Psoas muscle (tissue), 7 donors: ENCODE measurements at regions not wholly inside any gene's neighbourhood (a gene's known extent, or its start where the extent isn't known, plus 50 kb on each side); places are given as distances from the start of the nearest gene placed in this dataset.
"Not testable (repeated sequence)": the region's sequence is repeated elsewhere in the genome, so short reads cannot be mapped to it uniquely, and the experiment has no call there.

ENCODE experiments used
- ATAC-seq, 4 donors: fragments of 200-7000 bp; cut with Tn5 transposase; one replicate each; pipeline ENCODE4 v1.9.1; 2020; ENCODE audit warnings: moderate library complexity in 3 of 4, mild to moderate bottlenecking in 2 of 4
- DNase-seq, 2 donors: peaks; one replicate each; pipeline ENCODE4 v3.0.0-alpha.2; 2020
- H3K27ac ChIP-seq: fragments of 200-600 bp; one replicate; pipeline ENCODE4 v1.8.0; 2022
- H3K27me3 ChIP-seq, 3 donors: fragments of 200-600 bp in 1 of 3; one replicate each; pipeline versions ENCODE4 v1.6.1 to v1.8.0; 2013 to 2022; ENCODE audit warnings: low read length in 2 of 3, mild to moderate bottlenecking in 2 of 3, moderate library complexity in 1 of 3; ENCODE audit not compliant: insufficient read depth in 3 of 3
- H3K36me3 ChIP-seq, 2 donors: fragments of 200-600 bp in 1 of 2; one replicate each; pipeline versions ENCODE4 v1.6.1 to v1.8.0; 2013 to 2022; ENCODE audit warnings: low read depth in 1 of 2, mild to moderate bottlenecking in 1 of 2, moderate library complexity in 1 of 2; ENCODE audit not compliant: insufficient read depth in 1 of 2
- H3K4me1 ChIP-seq: fragments of 200-600 bp; one replicate; pipeline ENCODE4 v1.8.0; 2022
- H3K4me3 ChIP-seq: fragments of 200-600 bp; one replicate; pipeline ENCODE4 v1.8.0; 2022; ENCODE audit warnings: mild to moderate bottlenecking
- H3K9me3 ChIP-seq: fragments of 200-600 bp; one replicate; pipeline ENCODE4 v1.8.0; 2022
- WGBS, 3 donors: extraction: QIAGEN DNeasy Blood & Tissue Kit; methylation state at CpG; one replicate each; pipeline versions ENCODE4 v1.1.6 to v1.1.7; 2013; 5-methylcytosine and 5-hydroxymethylcytosine counted together
- intact Hi-C, 2 donors: fragments of 100-400 bp; cut with DNase I; formaldehyde crosslinking; loops; one replicate each; pipeline versions ENCODE4 v1.11.0 to v1.14.2; 2022
- TF ChIP-seq, protein P1 (sequence below): fragments of 200-600 bp; IDR thresholded peaks from one replicate; pipeline ENCODE4 v1.8.0; 2022; ENCODE audit warnings: antibody characterized with exemption
- donor health status: healthy with polysubstance abuse.
- donor health status: DM: no; HTN: no; CAD: no; lungs with moderate emphysema.
- donor health status: Bipolar disorder and iron deficiency.
- donor health status: healthy.
- donor health status: DM: yes; HTN: yes; CAD: no.
- donor health status: DM: no; HTN: no; CAD: no.
- donor health status: DM: yes; HTN: yes; CAD: no.

GRCh38 chr21:5117666-5118295 is 5403.6 kb upstream of the TPTE start:
- WGBS, 3 donors: 54 to 94% methylated on average over 2 to 10 of the region's 17 CpGs; no CpG with 5 or more reads in 1 of the 3 donors
- H3K9me3 ChIP-seq, intact Hi-C loops, H3K27ac ChIP-seq, H3K4me3 ChIP-seq, H3K4me1 ChIP-seq, H3K27me3 ChIP-seq, H3K36me3 ChIP-seq: not testable (repeated sequence)
- ATAC-seq (peak in 3 of 4 donors; percentile 12 to 18 (median 16)), DNase-seq (peak; percentile 6 to 51)

GRCh38 chr21:5118296-5118679 is 5403.1 kb upstream of the TPTE start:
- H3K27ac ChIP-seq, H3K4me3 ChIP-seq, H3K4me1 ChIP-seq, ATAC-seq, intact Hi-C loops, H3K9me3 ChIP-seq, H3K36me3 ChIP-seq, H3K27me3 ChIP-seq: not testable (repeated sequence)
- DNase-seq: peak in 1 of 2 donors; percentile 33
- WGBS, 3 donors: 65 to 75% methylated on average over 2 to 4 of the region's 17 CpGs; no CpG with 5 or more reads in 1 of the 3 donors

- DNase-seq: peak; percentile 7 to 54
- H3K4me3 ChIP-seq, H3K27ac ChIP-seq, ATAC-seq, H3K36me3 ChIP-seq, intact Hi-C loops, H3K4me1 ChIP-seq, H3K9me3 ChIP-seq, H3K27me3 ChIP-seq: not testable (repeated sequence)
- WGBS, 3 donors: 94 to 96% methylated on average over 5 of the region's 8 CpGs; no CpG with 5 or more reads in 1 of the 3 donors
These were observed 5402.2 kb upstream of the TPTE start for GRCh38 chr21:5119179-5119578.

GRCh38 chr21:5121399-5121798 is 5400.0 kb upstream of the TPTE start:
- H3K36me3 ChIP-seq, H3K4me1 ChIP-seq, H3K4me3 ChIP-seq, H3K27me3 ChIP-seq, H3K9me3 ChIP-seq, intact Hi-C loops: not testable (repeated sequence)
- 0 to 36% (median 24%) methylated on average over 1 to 5 of the region's 14 CpGs for WGBS, 3 donors
- peak overlapping the region; percentile 36 for H3K27ac ChIP-seq
- peak in 1 of 4 donors; percentile 3 for ATAC-seq
- DNase-seq: peak; percentile 11 to 37

- H3K27ac ChIP-seq: not testable (repeated sequence)
These were observed 5399.5 kb upstream of the TPTE start for GRCh38 chr21:5121849-5122248.

DNA sequence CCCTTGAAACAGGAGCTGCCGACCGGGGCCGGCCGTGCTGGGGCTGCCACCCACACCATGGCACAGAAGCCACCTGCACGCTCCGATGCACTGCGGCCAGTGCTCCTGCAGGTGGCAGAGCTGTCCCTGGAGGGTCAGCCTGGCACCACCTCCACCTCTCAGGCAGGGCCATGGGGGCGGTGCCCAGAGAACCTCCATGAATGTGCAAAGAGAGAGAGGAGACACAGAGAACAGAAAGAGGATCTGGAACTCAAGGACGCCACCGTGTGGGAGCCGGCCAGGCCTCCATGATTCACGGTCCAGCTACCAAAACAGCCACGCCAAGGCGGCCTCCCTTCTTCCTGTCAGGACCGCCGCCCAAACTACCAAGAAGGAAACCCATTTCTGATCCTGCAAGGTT is 5397.7 kb upstream of the TPTE start:
- peak; percentile 68 to 77 (median 70) for ATAC-seq

More at GRCh38 chr21:5121849-5122248, 5399.5 kb upstream of the TPTE start:
- ATAC-seq, intact Hi-C loops, H3K27me3 ChIP-seq, DNase-seq, H3K4me1 ChIP-seq, H3K4me3 ChIP-seq, H3K9me3 ChIP-seq, H3K36me3 ChIP-seq: not testable (repeated sequence)
- no CpG with 5 or more reads among the region's 16 CpGs for WGBS, 3 donors

GRCh38 chr21:5128261-5128660 is 5393.1 kb upstream of the TPTE start:
- H3K9me3 ChIP-seq, H3K27me3 ChIP-seq, H3K36me3 ChIP-seq, intact Hi-C loops, H3K4me1 ChIP-seq: not testable (repeated sequence)
- 0 to 1% (median 0%) methylated on average over 4 to 36 of the region's 42 CpGs for WGBS, 3 donors
- peak overlapping the region; percentile 74 for H3K27ac ChIP-seq
- ATAC-seq: peak; percentile 89 to 91 (median 90)
- DNase-seq: peak; percentile 98 to 99
- peak overlapping the region; percentile 66 for H3K4me3 ChIP-seq

More for the DNA sequence above, 5397.7 kb upstream of the TPTE start:
- peak; percentile 87 to 92 for DNase-seq
- TF ChIP-seq, protein P1, sequence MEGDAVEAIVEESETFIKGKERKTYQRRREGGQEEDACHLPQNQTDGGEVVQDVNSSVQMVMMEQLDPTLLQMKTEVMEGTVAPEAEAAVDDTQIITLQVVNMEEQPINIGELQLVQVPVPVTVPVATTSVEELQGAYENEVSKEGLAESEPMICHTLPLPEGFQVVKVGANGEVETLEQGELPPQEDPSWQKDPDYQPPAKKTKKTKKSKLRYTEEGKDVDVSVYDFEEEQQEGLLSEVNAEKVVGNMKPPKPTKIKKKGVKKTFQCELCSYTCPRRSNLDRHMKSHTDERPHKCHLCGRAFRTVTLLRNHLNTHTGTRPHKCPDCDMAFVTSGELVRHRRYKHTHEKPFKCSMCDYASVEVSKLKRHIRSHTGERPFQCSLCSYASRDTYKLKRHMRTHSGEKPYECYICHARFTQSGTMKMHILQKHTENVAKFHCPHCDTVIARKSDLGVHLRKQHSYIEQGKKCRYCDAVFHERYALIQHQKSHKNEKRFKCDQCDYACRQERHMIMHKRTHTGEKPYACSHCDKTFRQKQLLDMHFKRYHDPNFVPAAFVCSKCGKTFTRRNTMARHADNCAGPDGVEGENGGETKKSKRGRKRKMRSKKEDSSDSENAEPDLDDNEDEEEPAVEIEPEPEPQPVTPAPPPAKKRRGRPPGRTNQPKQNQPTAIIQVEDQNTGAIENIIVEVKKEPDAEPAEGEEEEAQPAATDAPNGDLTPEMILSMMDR: peak; percentile 49
- intact Hi-C loops, H3K27ac ChIP-seq, H3K36me3 ChIP-seq, H3K9me3 ChIP-seq, H3K4me1 ChIP-seq, H3K4me3 ChIP-seq, H3K27me3 ChIP-seq: not testable (repeated sequence)
- 0 to 4% (median 2%) methylated on average over 3 to 13 of the region's 16 CpGs for WGBS, 3 donors

GRCh38 chr21:5133824-5134223 is 5387.6 kb upstream of the TPTE start:
- H3K36me3 ChIP-seq, H3K27ac ChIP-seq, H3K9me3 ChIP-seq, H3K27me3 ChIP-seq, H3K4me1 ChIP-seq, intact Hi-C loops, ATAC-seq, H3K4me3 ChIP-seq, DNase-seq: not testable (repeated sequence)
- no CpG with 5 or more reads among the region's 19 CpGs for WGBS, 3 donors

- H3K4me1 ChIP-seq, ATAC-seq, H3K27me3 ChIP-seq, H3K36me3 ChIP-seq, H3K27ac ChIP-seq, H3K4me3 ChIP-seq, intact Hi-C loops, H3K9me3 ChIP-seq: not testable (repeated sequence)
- peak; percentile 4 to 8 for DNase-seq
- 100% methylated on average over 1 of the region's 8 CpGs; no CpG with 5 or more reads in 2 of the 3 donors for WGBS, 3 donors
These were observed 5385.0 kb upstream of the TPTE start for GRCh38 chr21:5136406-5136805.

- H3K4me1 ChIP-seq, H3K27ac ChIP-seq, intact Hi-C loops, H3K4me3 ChIP-seq, H3K9me3 ChIP-seq, H3K36me3 ChIP-seq, H3K27me3 ChIP-seq, ATAC-seq: not testable (repeated sequence)
- peak in 1 of 2 donors; percentile 13 for DNase-seq
- 93 to 100% (median 94%) methylated on average over 1 to 17 of the region's 18 CpGs for WGBS, 3 donors
These were observed 5384.4 kb upstream of the TPTE start for GRCh38 chr21:5137006-5137405.

DNA sequence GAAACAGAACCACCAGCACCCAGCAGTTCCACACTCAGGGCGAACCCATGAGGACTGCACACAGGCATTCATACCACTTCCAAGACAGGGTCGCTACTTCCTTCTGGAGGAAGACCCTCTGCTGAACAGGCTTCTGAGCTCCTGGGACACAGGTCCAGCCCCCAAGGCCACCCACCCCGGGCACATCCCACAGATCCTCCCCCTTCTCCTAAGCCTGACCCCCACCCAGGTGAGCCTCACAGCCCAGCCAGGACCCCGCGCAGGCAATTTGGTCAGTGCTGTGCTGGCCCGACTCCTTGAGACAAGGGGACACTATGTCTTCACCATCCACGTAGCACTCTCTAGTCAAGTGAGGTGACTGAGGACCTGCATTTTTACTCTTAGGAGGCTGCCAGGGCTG is 5382.7 kb upstream of the TPTE start:
- 91 to 94% (median 94%) methylated on average over 2 to 6 of the region's 7 CpGs for WGBS, 3 donors
- H3K27me3 ChIP-seq, H3K36me3 ChIP-seq, intact Hi-C loops, H3K27ac ChIP-seq, H3K9me3 ChIP-seq, ATAC-seq, H3K4me1 ChIP-seq, H3K4me3 ChIP-seq: not testable (repeated sequence)
- DNase-seq: peak in 1 of 2 donors; percentile 9
